Suprapubic skin (tissue), 4 donors: ENCODE measurements at regions not wholly inside any gene's neighbourhood (a gene's known extent, or its start where the extent isn't known, plus 50 kb on each side); places are given as distances from the start of the nearest gene placed in this dataset.

Experiments used
- EP300 ChIP-seq: sonication (generic); formaldehyde crosslinking; IDR thresholded peaks from one replicate; pipeline ENCODE4 v1.6.1; 2017; ENCODE audit warnings: antibody characterized with exemption
- POLR2A ChIP-seq, 2 donors: fragments of 450-650 bp; IDR thresholded peaks; one replicate each; pipeline ENCODE4 v1.6.1; 2017; ENCODE audit warnings: antibody characterized with exemption in 2 of 2, mild to moderate bottlenecking in 2 of 2, moderate library complexity in 2 of 2
- POLR2AphosphoS5 ChIP-seq, 3 donors: sonication (generic); formaldehyde crosslinking; IDR thresholded peaks; one replicate each; pipeline ENCODE4 v1.6.1; 2017; ENCODE audit warnings: antibody characterized with exemption in 3 of 3
- TF ChIP-seq, protein P1 (sequence below), 2 donors: fragments of 200-600 bp in 1 of 2; fragments of 450-650 bp in 1 of 2; sonication (generic) in 1 of 2; IDR thresholded peaks; one replicate each; pipeline ENCODE4 v1.5.1; 2016 to 2019; ENCODE audit warnings: antibody characterized with exemption in 2 of 2, mild to moderate bottlenecking in 1 of 2, moderate library complexity in 1 of 2

DNA sequence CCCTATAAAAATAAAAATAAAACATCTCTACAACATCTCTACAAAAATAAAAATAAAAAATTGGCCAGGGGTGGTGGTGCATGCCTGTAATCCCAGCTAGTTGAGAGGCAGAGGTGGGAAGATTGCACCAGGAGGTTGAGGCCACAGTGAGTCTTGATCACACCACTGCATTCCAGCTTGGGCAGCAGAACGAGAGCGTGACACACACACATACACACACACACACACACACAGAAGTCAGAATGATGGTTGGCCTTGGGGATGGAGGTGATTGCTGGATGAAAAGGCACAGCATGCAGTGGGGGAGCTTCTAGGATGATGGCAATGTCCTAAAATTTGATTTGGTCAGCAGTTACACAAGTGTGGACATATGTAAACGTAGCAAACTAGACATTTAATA lies 69.7 kb upstream of the SOD1 start:
- TF ChIP-seq POLR2A (IDR thresholded peaks at IDR 0.05) = no peak
- TF ChIP-seq, protein P1, sequence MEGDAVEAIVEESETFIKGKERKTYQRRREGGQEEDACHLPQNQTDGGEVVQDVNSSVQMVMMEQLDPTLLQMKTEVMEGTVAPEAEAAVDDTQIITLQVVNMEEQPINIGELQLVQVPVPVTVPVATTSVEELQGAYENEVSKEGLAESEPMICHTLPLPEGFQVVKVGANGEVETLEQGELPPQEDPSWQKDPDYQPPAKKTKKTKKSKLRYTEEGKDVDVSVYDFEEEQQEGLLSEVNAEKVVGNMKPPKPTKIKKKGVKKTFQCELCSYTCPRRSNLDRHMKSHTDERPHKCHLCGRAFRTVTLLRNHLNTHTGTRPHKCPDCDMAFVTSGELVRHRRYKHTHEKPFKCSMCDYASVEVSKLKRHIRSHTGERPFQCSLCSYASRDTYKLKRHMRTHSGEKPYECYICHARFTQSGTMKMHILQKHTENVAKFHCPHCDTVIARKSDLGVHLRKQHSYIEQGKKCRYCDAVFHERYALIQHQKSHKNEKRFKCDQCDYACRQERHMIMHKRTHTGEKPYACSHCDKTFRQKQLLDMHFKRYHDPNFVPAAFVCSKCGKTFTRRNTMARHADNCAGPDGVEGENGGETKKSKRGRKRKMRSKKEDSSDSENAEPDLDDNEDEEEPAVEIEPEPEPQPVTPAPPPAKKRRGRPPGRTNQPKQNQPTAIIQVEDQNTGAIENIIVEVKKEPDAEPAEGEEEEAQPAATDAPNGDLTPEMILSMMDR (IDR thresholded peaks at IDR 0.05) = no peak
- no peak for TF ChIP-seq POLR2AphosphoS5 (IDR thresholded peaks at IDR 0.05)
- no peak for TF ChIP-seq EP300
